RWPE2 (cell line): ENCODE measurements at regions not wholly inside any gene's neighbourhood (a gene's known extent, or its start where the extent isn't known, plus 50 kb on each side); places are given as distances from the start of the nearest gene placed in this dataset.

Experiments used
- ATAC-seq: fragments of 200-7000 bp; cut with Tn5 transposase; 3 replicates; pipeline ENCODE4 v1.9.1; 2021; ENCODE audit warnings: low read depth
- DNase-seq: peaks from one replicate; pipeline ENCODE4 v3.0.0-alpha.2; 2020; ENCODE audit warnings: low spot score
- H3K27ac ChIP-seq: fragments of 450-650 bp; 2 replicates; pipeline ENCODE4 v1.5.1; 2017; ENCODE audit warnings: mild to moderate bottlenecking; ENCODE audit not compliant: poor library complexity, severe bottlenecking
- H3K27me3 ChIP-seq: fragments of 250-450 bp; sonication (Bioruptor Pico); 2 replicates; pipeline ENCODE4 v1.5.1; 2021; ENCODE audit warnings: mild to moderate bottlenecking, moderate library complexity; ENCODE audit not compliant: insufficient read depth, poor library complexity, severe bottlenecking
- H3K36me3 ChIP-seq: fragments of 250-450 bp; sonication (Bioruptor Pico); 2 replicates; pipeline ENCODE4 v1.5.1; 2020; ENCODE audit warnings: low read depth, mild to moderate bottlenecking, moderate library complexity
- H3K4me1 ChIP-seq: fragments of 250-450 bp; sonication (Bioruptor Pico); 2 replicates; pipeline ENCODE4 v1.5.1; 2021; ENCODE audit warnings: mild to moderate bottlenecking, moderate library complexity; ENCODE audit not compliant: insufficient read depth, poor library complexity, severe bottlenecking
- H3K4me3 ChIP-seq: fragments of 250-450 bp; sonication (Bioruptor Pico); 2 replicates; pipeline ENCODE4 v1.5.1; 2021; ENCODE audit warnings: mild to moderate bottlenecking, moderate library complexity; ENCODE audit not compliant: severe bottlenecking
- H3K9me3 ChIP-seq: fragments of 250-450 bp; sonication (Bioruptor Pico); 2 replicates; pipeline ENCODE4 v1.5.1; 2021; ENCODE audit warnings: mild to moderate bottlenecking, moderate library complexity; ENCODE audit not compliant: severe bottlenecking
- TF ChIP-seq, protein P1 (sequence below): fragments of 450-650 bp; IDR thresholded peaks from one replicate; pipeline ENCODE4 v1.5.1; 2017; ENCODE audit warnings: mild to moderate bottlenecking, moderate library complexity; ENCODE audit not compliant: poor library complexity, severe bottlenecking

DNA sequence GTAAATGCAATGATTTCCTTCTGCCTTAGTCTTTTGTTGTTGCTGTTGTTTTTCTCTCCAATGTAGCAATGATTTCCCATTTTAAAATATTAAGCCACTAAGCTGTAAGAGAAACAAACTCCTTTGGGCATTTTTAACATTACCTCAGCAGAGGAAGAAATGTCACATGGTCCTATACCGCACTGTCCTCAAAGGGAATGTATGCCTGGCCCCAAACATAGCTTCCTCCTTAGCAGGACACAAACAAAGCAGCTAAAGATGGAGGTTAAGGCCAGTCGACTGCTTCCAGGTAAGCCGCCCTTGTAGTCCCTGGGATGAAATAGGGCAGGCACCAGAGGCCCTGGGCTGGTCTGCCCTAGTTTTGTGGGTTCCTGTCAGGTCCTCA is 249.0 kb downstream of the TSHZ3 start:
- H3K4me3 ChIP-seq = no peak overlapping the region
- TF ChIP-seq, protein P1, sequence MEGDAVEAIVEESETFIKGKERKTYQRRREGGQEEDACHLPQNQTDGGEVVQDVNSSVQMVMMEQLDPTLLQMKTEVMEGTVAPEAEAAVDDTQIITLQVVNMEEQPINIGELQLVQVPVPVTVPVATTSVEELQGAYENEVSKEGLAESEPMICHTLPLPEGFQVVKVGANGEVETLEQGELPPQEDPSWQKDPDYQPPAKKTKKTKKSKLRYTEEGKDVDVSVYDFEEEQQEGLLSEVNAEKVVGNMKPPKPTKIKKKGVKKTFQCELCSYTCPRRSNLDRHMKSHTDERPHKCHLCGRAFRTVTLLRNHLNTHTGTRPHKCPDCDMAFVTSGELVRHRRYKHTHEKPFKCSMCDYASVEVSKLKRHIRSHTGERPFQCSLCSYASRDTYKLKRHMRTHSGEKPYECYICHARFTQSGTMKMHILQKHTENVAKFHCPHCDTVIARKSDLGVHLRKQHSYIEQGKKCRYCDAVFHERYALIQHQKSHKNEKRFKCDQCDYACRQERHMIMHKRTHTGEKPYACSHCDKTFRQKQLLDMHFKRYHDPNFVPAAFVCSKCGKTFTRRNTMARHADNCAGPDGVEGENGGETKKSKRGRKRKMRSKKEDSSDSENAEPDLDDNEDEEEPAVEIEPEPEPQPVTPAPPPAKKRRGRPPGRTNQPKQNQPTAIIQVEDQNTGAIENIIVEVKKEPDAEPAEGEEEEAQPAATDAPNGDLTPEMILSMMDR = no peak
- no peaks in the 10 kb centered on the region for H3K36me3 ChIP-seq
- H3K9me3 ChIP-seq = no peaks in the 10 kb centered on the region
- H3K27me3 ChIP-seq = no peaks in the 10 kb centered on the region
- no peak for ATAC-seq
- no peak overlapping the region for H3K27ac ChIP-seq
- H3K4me1 ChIP-seq = peaks cover 5% of the 10 kb centered on the region
- no peak for DNase-seq

DNA sequence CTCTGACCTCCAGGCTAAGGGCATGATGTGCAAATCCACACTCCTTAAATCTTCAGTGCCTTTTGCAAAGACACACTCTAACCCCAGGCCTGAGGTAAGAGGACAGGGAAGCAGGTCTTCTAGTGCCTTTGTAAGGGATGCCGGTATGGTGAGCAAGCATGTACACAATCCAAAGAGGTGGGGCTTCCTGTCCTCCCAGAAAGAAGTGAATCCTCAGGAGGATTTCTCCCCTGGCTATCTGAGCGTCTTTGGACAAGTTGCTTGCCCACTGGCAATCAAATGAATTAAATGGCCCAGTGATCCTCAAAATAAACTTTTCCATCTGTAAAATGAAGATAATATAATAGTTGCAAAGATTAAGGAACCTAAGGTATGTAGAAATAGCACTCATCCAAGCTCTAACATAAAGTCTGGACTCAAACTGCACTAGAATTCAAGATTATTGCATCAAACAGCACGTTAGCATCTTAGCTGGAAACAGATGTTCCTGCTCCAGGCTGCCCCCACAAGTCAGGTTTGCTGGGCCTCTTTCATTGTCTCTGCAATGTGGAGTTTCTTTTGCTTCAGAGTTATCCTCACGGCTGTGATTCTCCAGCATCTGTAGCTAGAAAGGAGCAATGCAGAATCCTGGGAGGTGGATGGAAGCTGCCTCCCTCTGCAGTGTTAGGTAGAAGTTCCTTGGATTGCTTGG is 249.6 kb downstream of the TSHZ3 start:
- H3K27me3 ChIP-seq = no peaks in the 10 kb centered on the region
- ATAC-seq (peak; percentile 68; the same call in 2 of the 3 replicates), DNase-seq (no peak)
- H3K4me3 ChIP-seq = no peak overlapping the region
- H3K4me1 ChIP-seq = peaks cover 5% of the 10 kb centered on the region
- H3K27ac ChIP-seq = no peak overlapping the region
- no peaks in the 10 kb centered on the region for H3K36me3 ChIP-seq
- TF ChIP-seq, protein P1 = no peak
- H3K9me3 ChIP-seq = no peaks in the 10 kb centered on the region

DNA sequence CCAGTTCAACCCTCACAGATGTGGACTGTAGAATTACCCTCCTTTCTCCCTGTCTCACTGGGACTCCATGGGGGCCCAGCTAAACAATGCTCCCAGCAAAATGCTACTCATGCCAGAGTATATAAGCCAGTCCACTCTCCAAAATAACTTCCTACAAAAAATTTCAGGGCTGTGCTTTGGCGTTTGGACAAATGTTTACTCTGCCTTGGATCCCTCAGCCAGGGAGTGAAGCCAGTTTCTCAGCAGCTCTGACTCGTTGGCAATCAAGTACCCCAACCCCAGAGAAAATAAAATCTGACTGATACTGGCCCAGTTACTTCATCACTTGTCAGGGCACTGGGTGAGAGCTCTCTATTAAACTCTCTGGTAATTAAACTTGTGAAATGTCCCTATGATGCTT is 250.4 kb downstream of the TSHZ3 start:
- ATAC-seq (no peak), DNase-seq (no peak)
- H3K4me1 ChIP-seq = peaks cover 5% of the 10 kb centered on the region
- TF ChIP-seq, protein P1 = no peak
- no peaks in the 10 kb centered on the region for H3K36me3 ChIP-seq
- no peak overlapping the region for H3K4me3 ChIP-seq
- no peak overlapping the region for H3K27ac ChIP-seq
- H3K27me3 ChIP-seq = no peaks in the 10 kb centered on the region
- H3K9me3 ChIP-seq = no peaks in the 10 kb centered on the region

DNA sequence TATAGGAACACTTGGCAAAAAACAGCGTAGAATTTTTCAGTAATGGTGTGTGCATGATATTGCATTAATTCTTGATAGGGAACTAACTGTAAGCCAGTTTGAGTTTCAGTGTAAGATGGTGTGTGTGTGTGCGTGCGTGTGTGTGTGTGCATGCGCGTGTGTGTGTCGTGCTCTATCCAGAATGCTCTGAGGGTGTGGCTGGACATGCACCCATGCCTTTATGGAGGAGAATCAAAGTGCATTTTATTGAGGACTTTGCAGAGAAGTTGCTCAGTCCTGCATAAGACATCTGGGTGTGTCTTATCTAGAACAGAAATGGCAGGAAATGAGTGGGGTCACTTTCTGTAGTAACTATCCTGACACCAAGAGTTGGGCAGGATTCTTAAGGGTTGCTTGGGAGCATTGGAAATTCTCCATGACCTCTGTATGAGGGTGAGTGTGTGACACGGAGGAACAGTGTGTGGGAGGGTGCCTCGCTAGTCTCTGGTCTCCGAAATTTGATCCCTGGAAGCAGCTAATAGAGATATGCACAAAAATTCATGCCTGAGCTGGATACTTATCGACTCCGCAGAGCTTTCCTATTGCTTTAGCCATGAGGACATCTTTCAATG is 252.2 kb downstream of the TSHZ3 start:
- ATAC-seq (no peak), DNase-seq (no peak)
- peaks cover 5% of the 10 kb centered on the region for H3K4me1 ChIP-seq
- no peaks in the 10 kb centered on the region for H3K27me3 ChIP-seq
- no peaks in the 10 kb centered on the region for H3K9me3 ChIP-seq
- TF ChIP-seq, protein P1 = no peak
- no peak overlapping the region for H3K4me3 ChIP-seq
- no peak overlapping the region for H3K27ac ChIP-seq
- H3K36me3 ChIP-seq = no peaks in the 10 kb centered on the region
